HG03039 (cell line): ENCODE measurements at regions not wholly inside any gene's neighbourhood (a gene's known extent, or its start where the extent isn't known, plus 50 kb on each side); places are given as distances from the start of the nearest gene placed in this dataset.

Source experiments
- ATAC-seq: cut with Tn5 transposase; IDR thresholded peaks from one replicate; pipeline ENCODE4 v1.9.1; 2021; ENCODE audit warnings: mild to moderate bottlenecking, moderate library complexity; ENCODE audit not compliant: unreplicated experiment

- ATAC-seq = no peak
Measured at GRCh38 chr5:167785901-167786300, 505.5 kb upstream of the WWC1 start.

- no peak for ATAC-seq
Measured at GRCh38 chr5:167786871-167787578, 504.4 kb upstream of the WWC1 start.

GRCh38 chr5:167790045-167790444 lies 501.4 kb upstream of the WWC1 start:
- ATAC-seq = no peak

- no peak for ATAC-seq
Measured at GRCh38 chr5:167790462-167791260, 500.8 kb upstream of the WWC1 start.

- no peak for ATAC-seq
Measured at GRCh38 chr5:167792514-167792913, 498.9 kb upstream of the WWC1 start.

- no peak for ATAC-seq
Measured at GRCh38 chr5:167793700-167794099, 497.7 kb upstream of the WWC1 start.

- ATAC-seq = no peak
Measured at GRCh38 chr5:167794121-167794520, 497.3 kb upstream of the WWC1 start.

GRCh38 chr5:167796672-167797071 lies 494.8 kb upstream of the WWC1 start:
- ATAC-seq = no peak

- no peak for ATAC-seq
Measured at GRCh38 chr5:167797933-167798332, 493.5 kb upstream of the WWC1 start.

GRCh38 chr5:167798448-167798847 lies 493.0 kb upstream of the WWC1 start:
- no peak for ATAC-seq

GRCh38 chr5:167800427-167800826 lies 491.0 kb upstream of the WWC1 start:
- no peak for ATAC-seq

GRCh38 chr5:167801999-167802398 lies 489.4 kb upstream of the WWC1 start:
- no peak for ATAC-seq

- no peak for ATAC-seq
Measured at GRCh38 chr5:167802755-167803431, 488.6 kb upstream of the WWC1 start.

- ATAC-seq = no peak
Measured at GRCh38 chr5:167804512-167805220, 486.8 kb upstream of the WWC1 start.

GRCh38 chr5:167810573-167810972 lies 480.9 kb upstream of the WWC1 start:
- ATAC-seq = no peak

GRCh38 chr5:167812871-167813270 lies 478.6 kb upstream of the WWC1 start:
- ATAC-seq = no peak

- ATAC-seq = no peak
Measured at GRCh38 chr5:167813389-167813788, 478.1 kb upstream of the WWC1 start.

- ATAC-seq = no peak
Measured at GRCh38 chr5:167814040-167814439, 477.4 kb upstream of the WWC1 start.

- ATAC-seq = no peak
Measured at GRCh38 chr5:167814828-167815227, 476.6 kb upstream of the WWC1 start.

GRCh38 chr5:167816354-167816753 lies 475.1 kb upstream of the WWC1 start:
- ATAC-seq = no peak

- no peak for ATAC-seq
Measured at GRCh38 chr5:167816864-167817263, 474.6 kb upstream of the WWC1 start.
